Inflammatory macrophage treated with lipopolysaccharide for 1 hour (primary cell): ENCODE measurements at regions not wholly inside any gene's neighbourhood (a gene's known extent, or its start where the extent isn't known, plus 50 kb on each side); places are given as distances from the start of the nearest gene placed in this dataset.
"Not testable (repeated sequence)": the region's sequence is repeated elsewhere in the genome, so short reads cannot be mapped to it uniquely, and the experiment has no call there.

Experiments
- DNase-seq, 2 donors: peaks; one replicate each; pipeline ENCODE4 v3.0.0-alpha.2; 2020 to 2022

DNA sequence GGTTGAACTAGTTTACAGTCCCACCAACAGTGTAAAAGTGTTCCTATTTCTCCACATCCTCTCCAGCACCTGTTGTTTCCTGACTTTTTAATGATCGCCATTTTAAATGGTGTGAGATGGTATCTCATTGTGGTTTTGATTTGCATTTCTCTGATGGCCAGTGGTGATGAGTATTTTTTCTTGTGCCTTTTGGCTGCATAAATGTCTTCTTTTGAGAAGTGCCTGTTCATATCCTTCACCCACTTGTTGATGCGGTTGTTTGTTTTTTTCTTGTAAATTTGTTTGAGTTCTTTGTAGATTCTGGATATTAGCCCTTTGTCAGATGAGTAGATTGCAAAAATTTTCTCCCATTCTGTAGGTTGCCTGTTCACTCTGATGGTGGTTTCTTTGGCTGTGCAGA, 462.0 kb upstream of the ZMIZ1 start:
- not testable (repeated sequence) for DNase-seq

DNA sequence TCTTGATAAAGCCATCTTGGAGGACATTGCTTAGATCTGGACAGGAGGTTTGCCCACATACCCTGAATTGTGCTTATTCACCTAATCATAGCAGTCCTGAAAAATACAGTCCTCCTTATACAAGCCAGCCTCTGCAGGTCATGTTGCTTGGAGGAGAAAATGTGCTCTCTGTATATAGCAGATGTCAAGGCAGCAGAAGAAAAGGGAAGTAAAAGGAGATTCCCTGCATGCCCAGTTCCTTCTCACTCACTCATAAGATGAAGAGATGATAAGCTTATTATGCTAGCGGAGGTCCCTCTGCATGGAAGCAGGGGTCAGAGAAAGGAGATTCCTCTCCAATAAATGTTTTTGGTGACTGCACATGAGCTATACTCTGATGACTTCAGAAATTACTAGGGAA, 458.8 kb upstream of the ZMIZ1 start:
- DNase-seq = peak in 1 of 2 donors; percentile 14

DNA sequence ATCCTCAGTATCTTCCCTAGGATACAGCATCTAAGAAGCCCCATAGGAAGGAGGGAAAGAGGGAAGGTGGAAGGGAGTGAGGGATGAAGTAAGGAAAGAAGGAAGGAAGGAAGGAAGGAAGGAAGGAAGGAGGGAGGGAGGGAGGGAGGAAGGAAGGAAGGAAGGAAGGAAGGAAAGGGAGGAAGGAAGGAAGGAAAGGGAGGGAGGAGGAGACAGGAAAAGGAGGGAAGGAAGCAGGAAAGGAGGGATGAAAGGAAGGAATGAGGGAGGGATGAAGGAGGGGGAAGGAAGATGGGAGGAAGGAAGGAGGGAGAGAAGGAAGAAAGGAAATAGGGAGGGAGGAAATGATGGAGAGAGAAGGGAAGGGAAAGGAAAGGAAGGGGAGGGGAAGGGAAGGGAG, 455.6 kb upstream of the ZMIZ1 start:
- no peak for DNase-seq

DNA sequence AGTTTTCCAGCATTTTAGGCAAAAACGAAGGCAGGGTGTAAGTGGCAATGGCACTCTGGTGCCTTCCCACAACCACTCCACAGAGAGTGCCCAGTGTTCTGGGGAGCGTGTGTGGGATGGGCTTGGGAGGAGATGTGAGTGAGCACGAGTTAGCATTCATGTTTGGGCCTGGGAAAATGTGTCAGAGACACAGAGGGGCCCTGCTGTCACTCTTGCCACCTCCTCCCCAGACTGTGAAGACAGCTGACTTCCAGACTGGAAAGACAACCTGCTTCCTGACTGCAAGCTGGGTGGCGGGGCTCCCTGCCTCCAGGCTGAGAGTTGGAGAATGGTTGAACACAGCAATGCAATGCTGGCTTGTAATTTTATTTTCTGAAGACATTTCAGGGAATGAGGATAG, 454.5 kb upstream of the ZMIZ1 start:
- no peak for DNase-seq

DNA sequence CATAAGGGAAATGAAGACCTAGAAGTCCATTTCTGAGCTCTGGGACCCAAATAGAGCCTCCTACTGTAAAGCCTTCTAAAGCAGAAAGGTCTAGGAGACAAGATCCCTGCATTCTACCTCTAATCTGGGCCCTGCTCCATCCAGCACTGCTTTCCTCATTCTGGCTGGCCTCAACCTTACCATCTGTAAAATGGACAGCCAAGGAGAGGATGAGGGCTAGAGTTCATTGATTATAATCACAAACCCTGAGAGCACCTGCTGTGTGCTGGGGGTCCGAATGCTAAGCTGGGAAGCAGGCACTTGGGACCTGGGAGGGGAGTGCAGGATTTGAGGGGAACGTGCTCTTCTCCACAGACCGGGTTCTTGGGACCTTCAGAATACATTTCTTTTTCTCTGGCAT, 454.0 kb upstream of the ZMIZ1 start:
- DNase-seq = no peak

DNA sequence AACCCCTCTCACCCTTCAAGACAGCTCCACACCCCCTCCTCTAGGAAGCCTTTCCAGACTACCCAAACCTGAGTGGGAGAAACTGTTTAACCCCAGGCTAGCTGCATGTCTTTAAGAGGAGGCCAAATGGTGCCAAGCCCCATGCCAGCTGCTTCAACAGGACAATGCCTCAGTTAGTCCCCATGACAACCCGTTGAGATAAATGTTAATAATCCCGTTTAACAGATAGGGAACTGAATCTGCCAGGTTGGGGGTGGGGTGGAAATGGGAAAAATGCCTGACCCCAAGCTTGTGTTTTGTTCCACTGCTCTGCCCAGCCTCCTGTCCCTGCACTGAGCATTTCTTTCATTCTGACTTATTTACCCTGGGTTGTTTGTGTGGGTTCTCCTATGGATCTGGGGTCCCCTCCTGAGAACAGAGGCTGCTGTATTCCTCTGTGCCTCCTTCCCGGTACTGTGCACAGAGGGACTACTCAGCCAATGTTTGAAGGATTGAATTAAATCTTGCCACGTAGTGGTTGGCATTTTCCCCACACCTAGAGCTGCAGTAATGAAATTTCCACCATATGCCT, 452.6 kb upstream of the ZMIZ1 start:
- DNase-seq = no peak

DNA sequence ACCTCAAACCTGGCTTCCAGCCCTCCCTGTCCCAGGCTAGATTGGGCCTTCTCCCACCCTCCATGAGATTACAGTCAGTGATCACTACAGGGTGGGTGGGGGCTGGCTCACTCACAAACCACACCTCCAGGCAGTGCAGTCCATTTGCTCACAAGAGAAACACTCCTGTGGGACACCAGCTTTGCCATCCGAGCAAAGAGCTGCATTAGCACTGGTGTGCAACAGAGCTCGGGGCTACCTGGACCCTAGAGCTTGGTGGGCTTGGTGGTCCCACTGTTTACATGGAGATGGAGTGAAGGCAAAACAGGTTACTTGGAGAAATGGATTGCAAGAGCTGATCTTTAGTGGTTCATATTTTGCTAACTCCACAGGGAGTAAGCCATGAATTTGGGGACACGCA, 451.7 kb upstream of the ZMIZ1 start:
- DNase-seq = no peak

DNA sequence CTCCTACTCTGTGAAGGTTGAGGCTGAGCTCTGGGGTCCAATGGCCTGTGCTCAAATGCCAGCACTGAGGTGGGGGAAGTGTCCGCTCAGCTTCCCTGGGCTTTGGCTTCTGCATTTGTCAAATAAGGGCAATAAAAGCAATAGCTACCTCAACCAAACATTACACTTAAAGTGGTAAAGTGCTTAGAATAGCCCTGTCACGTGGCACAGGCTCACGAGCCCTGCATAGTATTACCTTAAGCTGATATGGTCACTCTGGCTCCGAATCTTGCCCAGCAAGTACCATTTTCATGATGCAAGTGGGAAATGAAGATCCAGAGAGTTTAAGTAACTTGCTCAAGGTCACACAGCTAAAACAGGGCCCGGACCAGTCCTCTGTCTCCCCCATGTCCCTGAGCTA, 451.1 kb upstream of the ZMIZ1 start:
- DNase-seq = no peak

DNA sequence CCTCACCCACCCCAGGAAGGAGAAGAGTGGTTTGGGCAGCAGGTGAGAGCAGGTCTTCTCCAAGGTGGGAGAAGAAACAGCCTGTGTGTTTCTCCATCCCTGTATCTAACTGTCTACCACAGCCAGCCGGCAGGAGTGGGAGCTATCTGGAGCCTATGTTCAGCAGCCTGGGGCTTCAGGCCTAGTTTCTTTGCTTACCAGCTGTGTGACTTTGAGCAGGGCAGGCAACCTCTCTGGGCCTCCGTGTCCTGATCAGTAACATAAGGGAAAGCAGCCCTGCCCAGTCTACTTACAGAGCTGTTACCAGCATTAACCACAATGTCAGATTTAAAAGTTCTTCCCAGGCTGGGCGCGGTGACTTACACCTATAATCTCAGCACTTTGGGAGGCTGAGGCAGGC, 450.7 kb upstream of the ZMIZ1 start:
- no peak for DNase-seq

DNA sequence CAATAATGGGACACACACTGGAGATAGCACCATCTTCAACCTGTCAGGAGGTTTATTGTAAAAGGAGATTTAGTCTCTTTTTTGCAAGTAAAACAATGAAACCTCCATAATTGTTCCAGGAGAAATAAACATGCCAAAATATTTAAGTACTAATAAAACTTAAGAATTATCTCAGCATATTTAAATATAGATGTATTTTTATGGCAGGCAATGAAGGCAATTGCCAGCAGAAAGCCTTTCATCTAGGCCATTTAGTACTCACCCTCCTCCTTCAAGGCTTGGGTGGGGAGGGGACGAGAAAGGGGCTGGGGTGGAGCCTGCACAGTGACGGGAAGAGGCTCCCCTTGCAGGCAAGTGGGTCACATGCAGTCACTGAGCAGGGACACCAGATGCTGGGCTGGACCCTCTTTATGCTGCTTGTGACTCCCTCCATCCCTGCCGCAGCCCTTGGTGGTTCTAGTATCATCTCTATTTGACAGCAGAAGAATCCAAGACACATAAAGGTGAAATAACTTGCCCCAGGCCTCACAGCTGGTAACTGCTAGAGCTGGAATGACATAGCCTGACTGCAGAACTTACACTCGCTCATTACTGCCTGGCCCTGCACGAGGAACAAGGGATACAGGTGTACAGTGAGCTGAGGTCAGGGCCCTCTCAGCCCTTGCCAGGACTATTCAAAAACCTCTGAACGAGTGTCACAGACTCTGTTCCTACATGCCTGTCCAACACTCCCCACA, 449.5 kb upstream of the ZMIZ1 start:
- no peak for DNase-seq

DNA sequence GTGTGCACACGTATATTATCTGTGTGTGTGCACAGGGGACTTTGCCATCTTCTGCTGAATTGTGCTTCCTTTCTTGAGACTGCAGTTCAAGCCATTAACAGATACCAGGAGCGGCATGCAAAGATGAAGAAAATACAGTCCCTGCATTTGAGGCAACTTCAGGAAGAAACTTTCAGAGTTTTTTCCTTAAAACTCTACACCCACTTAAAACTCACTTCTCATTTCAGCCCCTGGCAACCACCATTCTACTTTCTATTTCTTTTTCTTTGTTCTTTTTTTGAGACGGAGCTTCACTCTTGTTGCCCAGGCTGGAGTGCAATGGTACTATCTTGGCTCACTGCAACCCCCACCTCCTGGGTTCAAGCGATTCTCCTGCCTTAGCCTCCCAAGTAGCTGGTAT, 448.9 kb upstream of the ZMIZ1 start:
- DNase-seq = peak; percentile 46 to 55

DNA sequence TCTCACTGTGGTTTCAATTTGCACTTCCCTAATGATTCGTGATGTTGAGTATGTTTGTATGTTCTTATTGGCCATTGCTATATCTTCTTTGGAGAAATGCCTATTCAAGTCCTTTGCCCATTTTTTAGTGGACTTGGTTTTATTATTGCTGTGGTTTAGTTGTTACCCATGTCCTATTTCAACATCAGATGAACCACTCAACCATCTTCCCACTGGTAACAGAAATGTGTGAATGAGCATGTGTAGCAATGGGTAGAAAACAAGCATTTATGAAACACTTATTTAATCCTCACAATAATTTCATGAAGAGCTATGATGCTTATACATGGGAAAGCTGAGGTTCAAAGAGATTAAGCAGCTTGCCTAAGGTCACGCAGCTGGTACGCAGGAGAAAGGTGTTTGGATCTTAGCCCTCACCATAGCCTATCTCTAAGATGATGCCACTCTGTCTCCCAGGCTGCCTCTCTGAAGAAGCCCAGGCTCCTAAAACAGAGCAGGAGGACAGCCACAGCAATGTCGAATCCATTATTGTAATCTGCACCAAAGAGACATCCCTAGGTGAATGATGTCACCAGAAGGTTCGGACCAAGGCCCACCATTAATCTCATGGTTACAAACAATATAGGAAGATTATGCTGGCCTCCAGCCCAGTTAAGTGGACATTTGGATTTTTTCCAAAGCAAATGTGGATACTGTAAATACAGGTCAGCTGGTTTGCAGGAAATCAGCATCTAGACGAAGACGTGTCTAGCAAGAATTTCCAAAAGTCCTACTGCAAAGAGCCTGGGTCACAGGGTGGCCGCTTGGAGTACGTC, 447.6 kb upstream of the ZMIZ1 start:
- DNase-seq = no peak

DNA sequence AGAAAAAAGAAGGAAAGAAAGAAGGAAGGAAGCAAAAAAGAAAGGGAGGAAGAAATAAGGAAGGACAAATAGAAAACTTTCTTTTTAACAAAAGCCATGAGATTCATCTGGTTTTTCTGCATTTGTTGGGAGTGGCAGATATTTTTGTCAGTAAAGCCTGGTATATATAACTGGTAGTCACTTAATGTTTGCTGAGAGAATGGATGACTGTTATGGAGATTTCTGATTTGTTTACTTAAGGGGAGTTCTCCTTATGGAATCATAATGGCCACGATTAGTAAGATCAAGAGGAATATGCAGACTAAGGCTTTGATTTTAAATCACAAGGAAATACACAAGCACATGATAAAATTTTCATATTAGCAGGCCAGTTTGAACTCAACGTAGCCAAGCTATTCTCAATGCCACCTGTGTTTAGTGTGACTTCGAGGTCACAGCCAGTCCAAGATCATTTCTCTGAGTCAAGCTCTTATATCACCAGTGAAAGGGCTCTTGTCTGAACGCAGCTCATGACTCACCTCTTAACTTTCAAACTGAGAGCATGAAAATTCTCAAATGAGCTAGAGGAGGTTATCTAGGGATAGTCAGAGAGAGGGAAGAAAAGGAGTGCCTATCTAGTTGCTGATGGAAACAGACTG, 445.1 kb upstream of the ZMIZ1 start:
- DNase-seq = no peak

DNA sequence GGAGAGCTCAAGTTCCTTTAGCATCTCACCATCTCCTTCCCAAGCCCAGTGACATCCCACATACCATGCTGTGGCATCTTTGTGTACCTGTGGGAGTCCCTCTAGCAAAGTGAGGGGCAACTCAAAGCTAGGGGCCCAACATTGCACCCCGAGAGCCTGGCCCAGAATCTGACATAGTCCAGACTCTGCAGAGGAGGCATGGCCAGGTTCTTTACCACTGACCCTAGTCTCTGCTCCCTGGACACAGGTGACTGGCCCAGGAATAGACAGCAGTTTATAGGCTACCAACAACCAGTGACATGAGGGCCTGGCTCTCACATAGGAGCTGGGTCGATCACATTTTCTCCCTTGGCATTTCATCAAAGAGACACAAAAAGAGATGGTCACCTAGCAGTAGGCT, 444.0 kb upstream of the ZMIZ1 start:
- DNase-seq = no peak

DNA sequence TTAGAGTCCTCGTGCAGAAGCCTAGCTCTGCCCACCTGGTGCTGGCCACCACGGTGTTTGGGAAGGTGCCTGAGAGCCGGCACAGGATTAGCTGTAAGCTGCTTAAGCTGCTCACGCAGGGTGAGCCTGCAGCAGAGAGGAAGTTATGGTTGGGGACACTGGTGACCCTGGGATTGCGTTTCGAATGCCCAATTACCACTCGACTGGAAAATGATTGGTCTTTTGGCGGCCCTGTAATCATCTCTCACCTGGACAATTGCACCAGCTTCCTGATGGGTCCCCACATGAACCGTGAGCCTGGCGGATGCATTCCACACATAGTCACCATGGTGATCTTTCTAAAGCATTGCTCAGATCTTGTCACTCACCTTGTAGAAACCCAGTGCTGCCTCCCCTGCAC, 442.3 kb upstream of the ZMIZ1 start:
- DNase-seq = no peak

DNA sequence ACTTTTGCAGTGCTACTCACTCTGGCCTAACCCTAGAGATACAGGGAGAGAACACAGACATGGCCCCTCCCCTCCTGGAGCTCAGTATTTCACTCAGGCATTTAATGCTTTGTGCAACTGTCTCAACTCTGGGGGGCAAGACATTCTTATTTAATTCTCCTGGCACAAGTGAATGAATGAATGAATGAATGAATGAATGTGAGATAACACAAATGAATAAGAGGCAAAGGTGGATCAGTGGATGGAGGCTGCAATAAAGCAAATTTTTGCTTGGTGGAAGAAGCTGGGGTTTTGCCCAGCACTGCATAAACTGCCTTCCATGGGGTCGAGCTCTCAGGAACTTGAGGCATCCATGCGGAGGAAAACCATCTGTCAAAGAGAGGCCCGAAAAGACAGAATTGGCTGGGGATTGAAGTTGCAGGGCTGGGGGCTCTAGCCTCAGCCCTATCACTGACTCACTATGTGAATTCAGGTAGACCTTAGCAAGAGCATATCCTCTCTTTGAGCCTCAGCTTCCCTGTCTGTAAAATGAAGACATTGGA, 441.4 kb upstream of the ZMIZ1 start:
- no peak for DNase-seq

DNA sequence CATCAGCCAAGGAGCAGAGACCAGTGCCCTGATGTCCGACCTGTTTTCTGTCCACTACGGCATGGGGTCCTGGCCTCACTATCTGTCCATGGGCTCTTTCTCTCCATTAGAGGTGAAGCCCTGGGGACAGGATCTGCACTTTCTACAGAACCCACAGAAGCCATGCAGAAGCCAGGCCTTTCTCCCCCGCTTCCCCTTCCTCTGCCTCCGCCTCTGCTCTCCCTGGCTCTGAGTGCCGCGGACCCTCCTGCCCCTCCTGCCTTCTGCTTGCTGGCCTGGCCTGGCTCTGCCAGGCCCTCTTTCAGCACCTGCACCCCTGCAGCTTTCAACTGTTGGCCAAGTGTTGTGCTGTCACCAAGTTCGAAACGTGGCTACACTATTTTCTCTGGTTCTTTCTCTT, 439.8 kb upstream of the ZMIZ1 start:
- peak in 1 of 2 donors; percentile 27 for DNase-seq

DNA sequence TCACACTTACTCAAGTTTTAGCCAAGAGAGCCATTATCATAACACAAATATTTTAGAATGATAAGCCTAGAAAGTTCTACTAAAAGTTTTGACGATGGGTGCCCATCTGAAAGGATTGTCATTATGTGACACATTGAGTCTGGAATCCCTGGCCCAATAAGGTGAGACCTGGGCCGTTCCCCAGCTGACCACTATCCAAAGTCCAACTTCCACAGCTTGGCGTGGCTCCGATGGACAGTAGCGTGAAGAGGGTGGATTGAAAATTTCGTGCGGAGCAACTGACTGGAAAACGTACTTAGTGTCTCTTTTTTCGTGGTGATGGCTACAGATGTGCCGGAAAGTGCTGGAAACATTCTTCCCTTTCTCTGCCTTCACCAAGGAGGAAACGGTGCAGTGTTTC, 439.0 kb upstream of the ZMIZ1 start:
- DNase-seq = no peak

DNA sequence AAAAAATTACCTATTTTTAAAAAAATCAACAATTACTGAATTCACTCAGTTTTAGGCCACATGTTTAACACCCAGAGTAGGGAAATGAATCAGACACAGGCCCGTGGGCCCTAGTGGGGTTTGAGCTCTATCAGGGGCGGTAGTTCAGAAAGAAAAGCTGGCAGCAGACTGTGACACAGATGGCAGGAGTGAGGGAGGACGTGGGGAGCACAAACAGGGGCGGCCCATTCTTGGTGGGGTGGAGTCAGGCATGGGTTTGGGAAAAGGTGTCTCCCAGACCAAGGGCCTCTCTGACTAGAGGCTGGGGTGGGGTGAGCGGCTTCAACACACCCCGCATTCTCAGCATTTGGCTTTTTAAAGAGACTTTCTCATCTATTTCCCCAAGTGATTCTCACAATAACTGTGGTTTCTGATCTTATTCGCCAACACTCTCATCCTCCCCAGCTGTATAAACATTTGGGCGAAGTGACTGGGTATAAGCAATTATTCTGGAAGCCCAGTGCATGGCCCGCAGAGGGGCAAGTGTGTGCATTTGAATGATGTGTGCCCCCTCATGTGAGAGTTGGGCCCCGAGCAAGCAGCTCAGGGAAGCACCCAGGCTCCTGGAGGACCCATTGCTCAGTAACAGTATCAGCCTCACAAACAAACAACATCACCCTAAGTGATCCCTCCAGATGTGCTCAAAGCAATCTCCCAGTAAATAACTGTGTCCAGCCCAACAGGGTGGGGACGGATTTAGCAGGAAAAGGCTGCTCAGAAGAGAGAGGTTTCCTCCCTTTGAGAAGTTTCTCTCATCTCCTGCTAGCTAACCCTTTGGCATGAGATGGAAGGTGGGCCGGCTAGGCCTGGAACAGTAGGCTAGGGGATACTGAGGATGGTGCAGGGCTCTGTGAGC, 437.6 kb upstream of the ZMIZ1 start:
- DNase-seq = no peak

DNA sequence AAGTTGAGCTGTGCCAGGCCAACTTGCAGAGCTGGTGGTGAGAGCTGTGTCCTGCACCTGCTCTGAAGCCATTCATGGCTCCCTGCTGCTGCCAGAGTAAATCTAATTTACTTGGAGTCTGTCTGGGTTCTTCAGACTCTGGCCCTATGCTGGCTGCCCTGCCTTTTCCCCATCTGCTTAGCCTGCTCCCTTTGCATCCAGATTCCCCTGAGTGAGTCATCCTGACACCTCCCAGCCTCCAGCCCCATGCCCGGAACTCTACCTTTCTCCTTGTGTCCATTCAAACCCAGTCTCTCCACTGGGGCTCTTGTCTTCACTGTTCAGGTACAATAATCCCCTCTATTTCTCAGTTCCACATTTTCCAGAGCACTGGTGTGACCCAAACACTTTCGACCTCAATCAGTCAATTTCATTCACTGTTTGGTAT, 434.4 kb upstream of the ZMIZ1 start:
- no peak for DNase-seq

DNA sequence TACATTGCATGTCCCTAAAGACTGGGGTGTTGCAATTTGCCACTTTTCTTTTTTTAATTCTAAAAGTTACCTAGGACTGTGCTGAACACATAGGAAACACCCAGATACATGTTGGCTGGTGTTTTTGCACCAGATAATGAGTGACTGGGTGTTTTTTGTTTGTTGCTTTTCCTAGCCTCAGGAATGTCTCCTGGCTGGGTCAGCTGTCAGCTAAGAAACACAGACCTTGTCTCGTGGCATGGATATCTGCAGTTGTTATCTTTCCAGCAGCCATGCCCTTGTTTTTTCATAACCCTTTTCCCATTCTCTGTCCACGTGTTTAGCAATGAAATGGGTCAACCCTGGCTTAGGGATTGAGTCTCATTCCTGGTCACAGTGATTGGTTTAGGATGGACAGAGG, 433.9 kb upstream of the ZMIZ1 start:
- DNase-seq = no peak

DNA sequence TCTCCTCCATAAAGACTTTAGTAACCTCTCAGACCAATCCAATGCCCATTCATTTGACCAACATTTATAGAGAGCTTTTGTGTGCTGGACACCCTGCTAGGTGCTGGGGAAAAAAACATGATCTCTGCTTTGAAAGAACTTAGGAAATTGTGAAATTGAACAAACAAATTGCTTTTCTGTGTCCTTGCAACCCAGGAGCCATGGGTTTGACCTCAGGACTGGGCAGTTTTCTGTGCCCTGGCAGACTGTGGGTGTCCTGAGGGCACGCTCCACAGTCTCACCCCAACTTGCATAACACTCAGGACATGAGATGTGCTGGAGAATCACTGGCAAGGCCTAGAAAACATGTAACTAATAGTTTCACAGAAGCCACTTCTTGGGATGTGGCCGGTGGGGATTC, 429.1 kb upstream of the ZMIZ1 start:
- DNase-seq = no peak
